Liver (tissue), 8 donors: ENCODE measurements at regions not wholly inside any gene's neighbourhood (a gene's known extent, or its start where the extent isn't known, plus 50 kb on each side); places are given as distances from the start of the nearest gene placed in this dataset.

Source experiments
- DNase-seq: peaks from one replicate; pipeline ENCODE4 v3.0.0-alpha.2; 2017; ENCODE audit warnings: low spot score
- H3K27ac ChIP-seq, 2 donors: one replicate each; pipeline ENCODE4 v1.7.0; 2013; ENCODE audit warnings: inconsistent platforms in 2 of 2, low read length in 2 of 2, control low read depth in 1 of 2, low read depth in 1 of 2, mild to moderate bottlenecking in 1 of 2
- H3K27me3 ChIP-seq, 4 donors: one replicate each; pipeline versions ENCODE4 v1.6.1 to v1.7.0; 2013; ENCODE audit warnings: low read length in 3 of 4, inconsistent platforms in 1 of 4, mild to moderate bottlenecking in 1 of 4, moderate library complexity in 1 of 4; ENCODE audit not compliant: control insufficient read depth in 4 of 4, insufficient read depth in 4 of 4
- H3K36me3 ChIP-seq, 4 donors: one replicate each; pipeline versions ENCODE4 v1.6.1 to v1.7.0; 2013; ENCODE audit warnings: low read length in 3 of 4, mild to moderate bottlenecking in 3 of 4, low read depth in 1 of 4, moderate library complexity in 1 of 4; ENCODE audit not compliant: control insufficient read depth in 4 of 4, insufficient read depth in 3 of 4
- H3K4me1 ChIP-seq, 4 donors: one replicate each; pipeline versions ENCODE4 v1.6.1 to v1.7.0; 2013; ENCODE audit warnings: low read length in 3 of 4, mild to moderate bottlenecking in 3 of 4, moderate library complexity in 1 of 4; ENCODE audit not compliant: control insufficient read depth in 4 of 4, insufficient read depth in 4 of 4
- H3K4me3 ChIP-seq, 3 donors: one replicate each; pipeline versions ENCODE4 v1.6.1 to v1.7.0; 2013; ENCODE audit warnings: low read length in 3 of 3, control low read depth in 1 of 3, low read depth in 1 of 3, mild to moderate bottlenecking in 1 of 3
- H3K9ac ChIP-seq, 2 donors: one replicate each; pipeline ENCODE4 v1.7.0; 2013; ENCODE audit warnings: low read length in 2 of 2, mild to moderate bottlenecking in 2 of 2, moderate library complexity in 2 of 2, control low read depth in 1 of 2, low read depth in 1 of 2
- H3K9me3 ChIP-seq, 4 donors: one replicate each; pipeline versions ENCODE4 v1.6.1 to v1.7.0; 2013; ENCODE audit warnings: low read length in 3 of 4; ENCODE audit not compliant: control insufficient read depth in 4 of 4
- FOXA1 ChIP-seq: IDR thresholded peaks from 2 replicates; pipeline ENCODE4 v1.6.1; 2016; ENCODE audit warnings: antibody characterized with exemption
- FOXA2 ChIP-seq: IDR thresholded peaks from 2 replicates; pipeline ENCODE4 v1.6.1; 2016; ENCODE audit warnings: antibody characterized with exemption
- GABPA ChIP-seq, 2 donors: IDR thresholded peaks in 1 of 2; conservative IDR thresholded peaks in 1 of 2; 2 replicates each; pipeline ENCODE4 v1.6.1; 2016; ENCODE audit warnings: antibody characterized with exemption in 2 of 2, mild to moderate bottlenecking in 1 of 2, moderate library complexity in 1 of 2
- HNF4A ChIP-seq, 2 donors: conservative IDR thresholded peaks; 2 replicates each; pipeline ENCODE4 v1.6.1; 2016; ENCODE audit warnings: antibody characterized with exemption in 2 of 2, mild to moderate bottlenecking in 2 of 2
- HNF4G ChIP-seq: IDR thresholded peaks from 2 replicates; pipeline ENCODE4 v1.6.1; 2016; ENCODE audit warnings: antibody characterized with exemption
- JUND ChIP-seq, 2 donors: IDR thresholded peaks; 2 replicates each; pipeline ENCODE4 v1.6.1; 2016; ENCODE audit warnings: antibody characterized with exemption in 2 of 2
- NR2F2 ChIP-seq: IDR thresholded peaks from 2 replicates; pipeline ENCODE4 v1.6.1; 2016; ENCODE audit warnings: antibody characterized with exemption
- RAD21 ChIP-seq, 2 donors: IDR thresholded peaks; 2 replicates each; pipeline ENCODE4 v1.6.1; 2016; ENCODE audit warnings: antibody characterized with exemption in 2 of 2, mild to moderate bottlenecking in 2 of 2
- RXRA ChIP-seq, 2 donors: IDR thresholded peaks; 2 replicates each; pipeline ENCODE4 v1.6.1; 2017 to 2018; ENCODE audit warnings: antibody characterized with exemption in 2 of 2, mild to moderate bottlenecking in 1 of 2
- SP1 ChIP-seq: IDR thresholded peaks from 2 replicates; pipeline ENCODE4 v1.6.1; 2018; ENCODE audit warnings: antibody characterized with exemption, mild to moderate bottlenecking
- TAF1 ChIP-seq: conservative IDR thresholded peaks from 2 replicates; pipeline ENCODE4 v1.6.1; 2016; ENCODE audit warnings: antibody characterized with exemption, mild to moderate bottlenecking
- YY1 ChIP-seq: IDR thresholded peaks from 2 replicates; pipeline ENCODE4 v1.6.1; 2016; ENCODE audit warnings: antibody characterized with exemption, mild to moderate bottlenecking
- WGBS: extraction: QIAGEN DNeasy Blood & Tissue Kit; methylation state at CpG from one replicate; pipeline ENCODE4 v1.1.7; 2013; 5-methylcytosine and 5-hydroxymethylcytosine counted together
- TF ChIP-seq, protein P1 (sequence below): IDR thresholded peaks from 2 replicates; pipeline ENCODE4 v1.6.1; 2016; ENCODE audit warnings: antibody characterized with exemption
- TF ChIP-seq, protein P2 (sequence below): IDR thresholded peaks from 2 replicates; pipeline ENCODE4 v1.6.1; 2016; ENCODE audit warnings: antibody characterized with exemption, mild to moderate bottlenecking
- TF ChIP-seq, protein P3 (sequence below): IDR thresholded peaks from 2 replicates; pipeline ENCODE4 v1.6.1; 2016; ENCODE audit warnings: antibody characterized with exemption
- TF ChIP-seq, protein P4 (sequence below): fragments of 150-350 bp; IDR thresholded peaks from 2 replicates; pipeline ENCODE4 v1.5.1; 2017; ENCODE audit warnings: improper control_type of control experiment, low read depth, low read length; ENCODE audit not compliant: missing input control
- donor health status: healthy.
- donor health status: healthy.
- donor health status: healthy.
- donor health status: healthy.
- donor health status: healthy.

DNA sequence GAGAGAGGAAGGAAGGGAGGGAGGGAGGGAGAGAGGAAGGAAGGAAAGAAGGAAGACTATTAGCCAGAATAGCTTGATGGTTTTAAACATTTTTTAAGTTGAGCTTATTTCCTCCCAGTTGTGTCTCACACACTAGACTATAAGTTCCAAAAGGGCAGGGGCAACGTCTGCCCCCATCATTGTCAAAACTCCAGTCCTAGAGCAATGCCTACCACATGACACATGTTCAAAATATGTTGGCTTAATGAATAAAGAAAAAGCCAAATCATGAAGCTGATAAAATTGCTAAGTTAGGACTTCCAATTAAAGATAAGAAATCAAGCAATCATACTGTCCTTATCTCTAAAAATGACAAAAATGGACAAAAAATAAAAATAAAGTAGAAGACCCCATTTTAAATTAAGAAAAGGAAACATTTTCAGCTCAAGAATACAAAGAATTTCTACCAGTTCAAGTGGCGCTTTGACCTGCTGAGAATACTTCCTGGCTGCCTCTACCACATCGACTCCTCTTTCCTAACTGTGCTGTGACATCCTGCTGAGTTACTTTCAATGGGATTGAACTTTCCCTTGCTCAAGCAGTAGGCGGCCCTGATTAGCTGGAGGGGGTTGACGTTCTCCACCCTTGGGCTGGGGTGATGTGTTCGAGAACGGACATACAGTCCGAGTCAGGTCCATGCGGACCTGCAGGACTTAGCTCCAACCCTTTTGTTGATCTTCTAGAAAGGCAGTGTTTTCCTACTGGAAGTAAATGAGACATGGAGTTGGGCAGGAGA lies 283.9 kb upstream of the FOXQ1 start:
- 86% methylated on average over 9 of the region's 9 CpGs for WGBS
- TF ChIP-seq GABPA (IDR thresholded peaks at IDR 0.05 in 1 of 2, conservative IDR thresholded peaks at IDR 0.05 in 1 of 2) (no peak), FOXA1 (no peak), RXRA (IDR thresholded peaks at IDR 0.05) (no peak), TAF1 (no peak)
- TF ChIP-seq, protein P1, sequence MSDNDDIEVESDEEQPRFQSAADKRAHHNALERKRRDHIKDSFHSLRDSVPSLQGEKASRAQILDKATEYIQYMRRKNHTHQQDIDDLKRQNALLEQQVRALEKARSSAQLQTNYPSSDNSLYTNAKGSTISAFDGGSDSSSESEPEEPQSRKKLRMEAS = no peak
- Histone ChIP-seq H3K27me3 (peaks cover 0 to 2% (median 0%) of the 10 kb centered on the region in 4 donors), H3K4me3 (no peak overlapping the region), H3K4me1 (no peaks in the 10 kb centered on the region), H3K9ac (no peak overlapping the region), H3K27ac (no peak overlapping the region), H3K9me3 (no peaks in the 10 kb centered on the region), H3K36me3 (no peaks in the 10 kb centered on the region)
- DNase-seq = no peak

DNA sequence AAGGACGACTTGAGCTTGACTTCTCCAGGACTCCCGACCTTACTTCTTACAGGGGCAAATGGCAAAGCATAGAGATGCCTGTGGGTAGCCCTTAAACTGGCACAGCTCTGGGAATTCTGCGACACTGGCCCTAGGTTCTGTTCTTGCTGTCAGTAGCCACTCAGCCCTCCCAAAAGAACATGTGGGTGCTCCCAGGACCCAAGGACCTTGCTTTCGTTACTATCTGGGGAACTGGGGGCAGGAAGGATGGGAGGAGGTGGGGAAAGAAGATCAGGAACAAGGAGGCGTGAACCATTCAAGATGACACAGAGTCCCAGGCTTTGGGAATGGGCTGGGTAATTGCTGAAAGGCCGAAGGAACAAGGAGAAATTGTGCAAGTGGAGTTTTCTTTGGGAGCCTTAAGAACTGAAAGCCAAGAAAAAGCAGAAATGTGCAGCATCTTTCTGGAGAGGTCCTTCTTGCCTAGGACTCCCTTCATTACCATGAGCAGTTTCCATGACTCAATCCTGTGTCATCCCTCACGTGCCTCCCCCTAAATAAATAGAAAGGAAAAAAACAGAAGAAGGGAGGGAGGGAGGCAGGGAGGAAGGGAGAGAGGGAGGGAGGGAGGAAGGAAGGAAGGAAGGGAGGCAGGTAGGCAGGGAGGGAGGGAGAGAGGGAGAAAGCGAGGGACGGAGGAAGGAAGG lies 284.6 kb upstream of the FOXQ1 start:
- no peak overlapping the region for H3K9ac ChIP-seq
- no peaks in the 10 kb centered on the region for H3K9me3 ChIP-seq
- H3K4me1 ChIP-seq = no peaks in the 10 kb centered on the region
- no peak for DNase-seq
- H3K36me3 ChIP-seq = no peaks in the 10 kb centered on the region
- WGBS = 71% methylated on average over 9 of the region's 9 CpGs
- peaks cover 0 to 2% (median 0%) of the 10 kb centered on the region in 4 donors for H3K27me3 ChIP-seq
- TF ChIP-seq, protein P2, sequence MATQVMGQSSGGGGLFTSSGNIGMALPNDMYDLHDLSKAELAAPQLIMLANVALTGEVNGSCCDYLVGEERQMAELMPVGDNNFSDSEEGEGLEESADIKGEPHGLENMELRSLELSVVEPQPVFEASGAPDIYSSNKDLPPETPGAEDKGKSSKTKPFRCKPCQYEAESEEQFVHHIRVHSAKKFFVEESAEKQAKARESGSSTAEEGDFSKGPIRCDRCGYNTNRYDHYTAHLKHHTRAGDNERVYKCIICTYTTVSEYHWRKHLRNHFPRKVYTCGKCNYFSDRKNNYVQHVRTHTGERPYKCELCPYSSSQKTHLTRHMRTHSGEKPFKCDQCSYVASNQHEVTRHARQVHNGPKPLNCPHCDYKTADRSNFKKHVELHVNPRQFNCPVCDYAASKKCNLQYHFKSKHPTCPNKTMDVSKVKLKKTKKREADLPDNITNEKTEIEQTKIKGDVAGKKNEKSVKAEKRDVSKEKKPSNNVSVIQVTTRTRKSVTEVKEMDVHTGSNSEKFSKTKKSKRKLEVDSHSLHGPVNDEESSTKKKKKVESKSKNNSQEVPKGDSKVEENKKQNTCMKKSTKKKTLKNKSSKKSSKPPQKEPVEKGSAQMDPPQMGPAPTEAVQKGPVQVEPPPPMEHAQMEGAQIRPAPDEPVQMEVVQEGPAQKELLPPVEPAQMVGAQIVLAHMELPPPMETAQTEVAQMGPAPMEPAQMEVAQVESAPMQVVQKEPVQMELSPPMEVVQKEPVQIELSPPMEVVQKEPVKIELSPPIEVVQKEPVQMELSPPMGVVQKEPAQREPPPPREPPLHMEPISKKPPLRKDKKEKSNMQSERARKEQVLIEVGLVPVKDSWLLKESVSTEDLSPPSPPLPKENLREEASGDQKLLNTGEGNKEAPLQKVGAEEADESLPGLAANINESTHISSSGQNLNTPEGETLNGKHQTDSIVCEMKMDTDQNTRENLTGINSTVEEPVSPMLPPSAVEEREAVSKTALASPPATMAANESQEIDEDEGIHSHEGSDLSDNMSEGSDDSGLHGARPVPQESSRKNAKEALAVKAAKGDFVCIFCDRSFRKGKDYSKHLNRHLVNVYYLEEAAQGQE = no peak
- TF ChIP-seq FOXA2 (no peak), NR2F2 (no peak), RXRA (IDR thresholded peaks at IDR 0.05) (no peak), FOXA1 (no peak), YY1 (no peak), HNF4G (no peak), SP1 (no peak), JUND (IDR thresholded peaks at IDR 0.05) (no peak), GABPA (IDR thresholded peaks at IDR 0.05 in 1 of 2, conservative IDR thresholded peaks at IDR 0.05 in 1 of 2) (no peak), HNF4A (conservative IDR thresholded peaks at IDR 0.05) (no peak), RAD21 (IDR thresholded peaks at IDR 0.05) (no peak), TAF1 (no peak)
- TF ChIP-seq, protein P3, sequence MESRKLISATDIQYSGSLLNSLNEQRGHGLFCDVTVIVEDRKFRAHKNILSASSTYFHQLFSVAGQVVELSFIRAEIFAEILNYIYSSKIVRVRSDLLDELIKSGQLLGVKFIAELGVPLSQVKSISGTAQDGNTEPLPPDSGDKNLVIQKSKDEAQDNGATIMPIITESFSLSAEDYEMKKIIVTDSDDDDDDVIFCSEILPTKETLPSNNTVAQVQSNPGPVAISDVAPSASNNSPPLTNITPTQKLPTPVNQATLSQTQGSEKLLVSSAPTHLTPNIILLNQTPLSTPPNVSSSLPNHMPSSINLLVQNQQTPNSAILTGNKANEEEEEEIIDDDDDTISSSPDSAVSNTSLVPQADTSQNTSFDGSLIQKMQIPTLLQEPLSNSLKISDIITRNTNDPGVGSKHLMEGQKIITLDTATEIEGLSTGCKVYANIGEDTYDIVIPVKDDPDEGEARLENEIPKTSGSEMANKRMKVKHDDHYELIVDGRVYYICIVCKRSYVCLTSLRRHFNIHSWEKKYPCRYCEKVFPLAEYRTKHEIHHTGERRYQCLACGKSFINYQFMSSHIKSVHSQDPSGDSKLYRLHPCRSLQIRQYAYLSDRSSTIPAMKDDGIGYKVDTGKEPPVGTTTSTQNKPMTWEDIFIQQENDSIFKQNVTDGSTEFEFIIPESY = no peak
- TF ChIP-seq, protein P4, sequence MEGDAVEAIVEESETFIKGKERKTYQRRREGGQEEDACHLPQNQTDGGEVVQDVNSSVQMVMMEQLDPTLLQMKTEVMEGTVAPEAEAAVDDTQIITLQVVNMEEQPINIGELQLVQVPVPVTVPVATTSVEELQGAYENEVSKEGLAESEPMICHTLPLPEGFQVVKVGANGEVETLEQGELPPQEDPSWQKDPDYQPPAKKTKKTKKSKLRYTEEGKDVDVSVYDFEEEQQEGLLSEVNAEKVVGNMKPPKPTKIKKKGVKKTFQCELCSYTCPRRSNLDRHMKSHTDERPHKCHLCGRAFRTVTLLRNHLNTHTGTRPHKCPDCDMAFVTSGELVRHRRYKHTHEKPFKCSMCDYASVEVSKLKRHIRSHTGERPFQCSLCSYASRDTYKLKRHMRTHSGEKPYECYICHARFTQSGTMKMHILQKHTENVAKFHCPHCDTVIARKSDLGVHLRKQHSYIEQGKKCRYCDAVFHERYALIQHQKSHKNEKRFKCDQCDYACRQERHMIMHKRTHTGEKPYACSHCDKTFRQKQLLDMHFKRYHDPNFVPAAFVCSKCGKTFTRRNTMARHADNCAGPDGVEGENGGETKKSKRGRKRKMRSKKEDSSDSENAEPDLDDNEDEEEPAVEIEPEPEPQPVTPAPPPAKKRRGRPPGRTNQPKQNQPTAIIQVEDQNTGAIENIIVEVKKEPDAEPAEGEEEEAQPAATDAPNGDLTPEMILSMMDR = no peak
- TF ChIP-seq, protein P1 = no peak
- no peak overlapping the region for H3K27ac ChIP-seq
- H3K4me3 ChIP-seq = no peak overlapping the region
